HL-60 (cell line): ENCODE measurements at regions not wholly inside any gene's neighbourhood (a gene's known extent, or its start where the extent isn't known, plus 50 kb on each side); places are given as distances from the start of the nearest gene placed in this dataset.

Experiments
- DNase-seq, 2 experiments: peaks; one replicate each; pipeline ENCODE4 v3.0.0-alpha.2; 2010 to 2020; ENCODE audit warnings: low read depth in 1 of 2, low spot score in 1 of 2
- H3K27ac ChIP-seq: fragments of 250-450 bp; sonication (Bioruptor Pico); replicated peaks from 2 replicates; pipeline ENCODE4 v1.5.1; 2020; ENCODE audit warnings: mild to moderate bottlenecking, moderate library complexity
- H3K27me3 ChIP-seq: fragments of 250-450 bp; sonication (Bioruptor Pico); 2 replicates; pipeline ENCODE4 v1.5.1; 2021; ENCODE audit warnings: mild to moderate bottlenecking, moderate library complexity; ENCODE audit not compliant: insufficient read depth, poor library complexity, severe bottlenecking
- H3K4me3 ChIP-seq: replicated peaks from 2 replicates; pipeline ENCODE4 v1.5.1; 2011; ENCODE audit warnings: mild to moderate bottlenecking, control low read depth, low read length; ENCODE audit not compliant: insufficient read depth
- CTCF ChIP-seq: IDR thresholded peaks from one replicate; pipeline ENCODE4 v1.5.1; 2011; ENCODE audit warnings: low read length, control low read depth, inconsistent platforms; ENCODE audit not compliant: insufficient read depth
- GABPA ChIP-seq: IDR thresholded peaks from 2 replicates; pipeline ENCODE4 v1.6.1; 2012; ENCODE audit warnings: low read depth
- POLR2AphosphoS5 ChIP-seq: IDR thresholded peaks from 2 replicates; pipeline ENCODE4 v1.6.1; 2012; ENCODE audit warnings: low read depth
- SPI1 ChIP-seq: IDR thresholded peaks from 2 replicates; pipeline ENCODE4 v1.6.1; 2012; ENCODE audit warnings: low read depth, mild to moderate bottlenecking, borderline replicate concordance
- TF ChIP-seq, protein P1 (sequence below): IDR thresholded peaks from 2 replicates; pipeline ENCODE4 v1.6.1; 2012; ENCODE audit warnings: low read depth; ENCODE audit not compliant: insufficient replicate concordance

DNA sequence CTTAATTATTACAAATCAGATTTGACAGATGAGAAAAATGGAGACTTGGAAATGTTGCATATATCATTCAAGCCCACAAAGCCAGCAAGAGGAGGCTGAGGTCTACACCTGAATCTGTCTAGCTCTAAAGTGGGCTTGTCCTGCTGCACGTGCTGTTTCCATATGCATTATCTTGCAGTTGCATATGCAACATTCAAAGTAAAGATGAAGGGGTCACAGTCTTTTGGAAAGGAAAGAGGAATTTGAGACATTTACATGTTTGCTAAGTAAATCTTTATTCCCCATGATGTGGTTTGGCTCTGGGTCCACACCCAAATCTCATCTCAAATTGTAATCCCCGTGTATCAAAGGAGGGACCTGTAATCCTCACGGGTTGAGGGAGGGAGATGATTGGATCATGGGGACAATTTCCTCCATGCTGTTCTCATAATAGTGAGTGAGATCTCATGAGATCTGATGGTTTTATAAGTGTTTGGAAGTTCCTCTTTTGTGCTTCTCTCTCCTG is 98.3 kb downstream of the BACH1 start:
- Histone ChIP-seq H3K27ac (no peak overlapping the region), H3K4me3 (no peak overlapping the region), H3K27me3 (no peaks in the 10 kb centered on the region)
- DNase-seq, result no peak
- TF ChIP-seq SPI1 (0 out of 2 replicates have a peak, but pooled peaks have one; percentile 40), GABPA (no peak)

DNA sequence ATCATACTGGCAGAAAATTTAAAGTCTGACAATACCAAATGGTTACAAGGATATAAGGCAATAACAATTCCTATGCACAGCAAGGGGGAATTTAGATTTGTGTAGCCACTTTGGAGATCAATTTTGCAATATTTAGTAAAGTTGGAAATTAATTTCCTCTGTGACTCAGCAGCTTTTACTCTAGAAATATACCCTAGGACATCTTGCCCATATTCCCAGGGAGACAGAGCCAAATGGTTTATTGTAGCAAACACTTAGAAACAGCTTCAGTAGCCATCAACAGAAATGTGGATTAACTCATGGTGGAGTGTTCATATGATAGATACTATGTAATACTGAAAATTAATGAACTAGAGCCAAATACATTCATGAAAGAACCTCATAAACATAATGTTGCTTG is 104.6 kb downstream of the BACH1 start:
- no peak for TF ChIP-seq CTCF
- TF ChIP-seq GABPA, result no peak
- TF ChIP-seq, protein P1, sequence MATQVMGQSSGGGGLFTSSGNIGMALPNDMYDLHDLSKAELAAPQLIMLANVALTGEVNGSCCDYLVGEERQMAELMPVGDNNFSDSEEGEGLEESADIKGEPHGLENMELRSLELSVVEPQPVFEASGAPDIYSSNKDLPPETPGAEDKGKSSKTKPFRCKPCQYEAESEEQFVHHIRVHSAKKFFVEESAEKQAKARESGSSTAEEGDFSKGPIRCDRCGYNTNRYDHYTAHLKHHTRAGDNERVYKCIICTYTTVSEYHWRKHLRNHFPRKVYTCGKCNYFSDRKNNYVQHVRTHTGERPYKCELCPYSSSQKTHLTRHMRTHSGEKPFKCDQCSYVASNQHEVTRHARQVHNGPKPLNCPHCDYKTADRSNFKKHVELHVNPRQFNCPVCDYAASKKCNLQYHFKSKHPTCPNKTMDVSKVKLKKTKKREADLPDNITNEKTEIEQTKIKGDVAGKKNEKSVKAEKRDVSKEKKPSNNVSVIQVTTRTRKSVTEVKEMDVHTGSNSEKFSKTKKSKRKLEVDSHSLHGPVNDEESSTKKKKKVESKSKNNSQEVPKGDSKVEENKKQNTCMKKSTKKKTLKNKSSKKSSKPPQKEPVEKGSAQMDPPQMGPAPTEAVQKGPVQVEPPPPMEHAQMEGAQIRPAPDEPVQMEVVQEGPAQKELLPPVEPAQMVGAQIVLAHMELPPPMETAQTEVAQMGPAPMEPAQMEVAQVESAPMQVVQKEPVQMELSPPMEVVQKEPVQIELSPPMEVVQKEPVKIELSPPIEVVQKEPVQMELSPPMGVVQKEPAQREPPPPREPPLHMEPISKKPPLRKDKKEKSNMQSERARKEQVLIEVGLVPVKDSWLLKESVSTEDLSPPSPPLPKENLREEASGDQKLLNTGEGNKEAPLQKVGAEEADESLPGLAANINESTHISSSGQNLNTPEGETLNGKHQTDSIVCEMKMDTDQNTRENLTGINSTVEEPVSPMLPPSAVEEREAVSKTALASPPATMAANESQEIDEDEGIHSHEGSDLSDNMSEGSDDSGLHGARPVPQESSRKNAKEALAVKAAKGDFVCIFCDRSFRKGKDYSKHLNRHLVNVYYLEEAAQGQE, result no peak
- TF ChIP-seq SPI1, result no peak
- no peak for TF ChIP-seq POLR2AphosphoS5
- H3K27ac ChIP-seq, result no peak overlapping the region

DNA sequence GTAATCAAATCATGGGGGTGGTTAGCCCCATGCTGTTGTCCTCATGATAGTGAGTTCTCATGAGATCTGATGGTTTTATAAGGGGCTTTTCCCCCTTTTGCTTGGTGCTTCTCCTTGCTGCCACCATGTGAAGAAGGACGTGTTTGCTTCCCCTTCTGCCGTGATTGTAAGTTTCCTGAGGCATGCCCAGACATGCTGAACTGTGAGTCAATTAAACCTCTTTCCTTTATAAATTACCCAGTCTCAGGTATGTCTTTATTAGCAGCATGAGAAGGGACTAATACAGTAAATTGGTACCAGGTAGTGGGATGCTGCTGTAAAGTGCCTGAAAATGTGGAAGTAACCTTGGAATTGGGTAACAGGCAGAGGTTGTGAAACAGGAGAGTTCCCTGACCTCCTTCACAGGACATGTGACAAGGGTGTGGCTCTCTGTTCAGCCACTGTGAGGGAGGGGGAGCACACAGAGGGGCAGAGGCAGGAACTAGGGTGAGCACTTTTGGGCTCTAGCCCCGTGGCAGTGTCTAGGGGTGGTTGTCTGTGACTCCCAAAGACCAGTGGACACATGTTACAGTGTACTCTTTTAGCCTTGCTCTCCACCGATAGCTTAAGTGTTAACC is 105.3 kb downstream of the BACH1 start:
- no peak; the same call in 1 of the 2 replicates for TF ChIP-seq SPI1
- TF ChIP-seq, protein P1, result no peak
- TF ChIP-seq POLR2AphosphoS5, result no peak
- no peak for TF ChIP-seq GABPA
- no peak for TF ChIP-seq CTCF
- Histone ChIP-seq H3K27ac (no peak overlapping the region; the same call in 1 of the 2 replicates), H3K4me3 (no peak overlapping the region), H3K27me3 (no peaks in the 10 kb centered on the region)
- DNase-seq, result peak; percentile 77 to 91

More for the DNA sequence above, 104.6 kb downstream of the BACH1 start:
- DNase-seq, result no peak
- H3K27me3 ChIP-seq, result no peaks in the 10 kb centered on the region
- no peak overlapping the region for H3K4me3 ChIP-seq

- Histone ChIP-seq H3K27me3 (no peaks in the 10 kb centered on the region), H3K27ac (no peak overlapping the region), H3K4me3 (no peak overlapping the region)
- no peak for TF ChIP-seq CTCF
- no peak for TF ChIP-seq GABPA
- no peak for DNase-seq
These were observed 106.9 kb downstream of the BACH1 start for GRCh38 chr21:29405503-29406122.
